ENCODE measurements at regions not wholly inside any gene's neighbourhood (a gene's known extent, or its start where the extent isn't known, plus 50 kb on each side); places are given as distances from the start of the nearest gene placed in this dataset.

- DNase-seq (ENCODE audit: low spot score) = no peak
These were observed 95.5 kb upstream of the SERP2 start for GRCh38 chr13:44278166-44278565.

GRCh38 chr13:44280456-44280855 lies 93.2 kb upstream of the SERP2 start:
- DNase-seq (ENCODE audit: low spot score) = no peak

GRCh38 chr13:44281252-44282000 lies 92.2 kb upstream of the SERP2 start:
- DNase-seq (ENCODE audit: low spot score) = no peak

- no peak for DNase-seq (ENCODE audit: low spot score)
These were observed 90.0 kb upstream of the SERP2 start for GRCh38 chr13:44283600-44283999.

- no peak for DNase-seq (ENCODE audit: low spot score)
These were observed 85.7 kb upstream of the SERP2 start for GRCh38 chr13:44287958-44288357.

GRCh38 chr13:44292545-44292944 lies 81.1 kb upstream of the SERP2 start:
- DNase-seq (ENCODE audit: low spot score) = no peak

- no peak for DNase-seq (ENCODE audit: low spot score)
These were observed 80.2 kb upstream of the SERP2 start for GRCh38 chr13:44293374-44293773.

- DNase-seq (ENCODE audit: low spot score) = no peak
These were observed 79.5 kb upstream of the SERP2 start for GRCh38 chr13:44293908-44294735.

GRCh38 chr13:44294876-44295275 lies 78.7 kb upstream of the SERP2 start:
- no peak for DNase-seq (ENCODE audit: low spot score)

GRCh38 chr13:44296856-44297255 lies 76.8 kb upstream of the SERP2 start:
- DNase-seq (ENCODE audit: low spot score) = peak; percentile 96

- no peak for DNase-seq (ENCODE audit: low spot score)
These were observed 75.3 kb upstream of the SERP2 start for GRCh38 chr13:44298314-44298713.

- no peak for DNase-seq (ENCODE audit: low spot score)
These were observed 74.3 kb upstream of the SERP2 start for GRCh38 chr13:44299152-44299943.

- peak; percentile 94 for DNase-seq (ENCODE audit: low spot score)
These were observed 72.6 kb upstream of the SERP2 start for GRCh38 chr13:44300895-44301638.

GRCh38 chr13:44301639-44302015 lies 72.0 kb upstream of the SERP2 start:
- no peak for DNase-seq (ENCODE audit: low spot score)

GRCh38 chr13:44302233-44302632 lies 71.4 kb upstream of the SERP2 start:
- no peak for DNase-seq (ENCODE audit: low spot score)

- DNase-seq (ENCODE audit: low spot score) = no peak
These were observed 70.6 kb upstream of the SERP2 start for GRCh38 chr13:44302940-44303575.

GRCh38 chr13:44303681-44304432 lies 69.8 kb upstream of the SERP2 start:
- no peak for DNase-seq (ENCODE audit: low spot score)

- DNase-seq (ENCODE audit: low spot score) = no peak
These were observed 69.2 kb upstream of the SERP2 start for GRCh38 chr13:44304433-44304725.

- no peak for DNase-seq (ENCODE audit: low spot score)
These were observed 68.3 kb upstream of the SERP2 start for GRCh38 chr13:44305286-44305685.

GRCh38 chr13:44305917-44306370 lies 67.7 kb upstream of the SERP2 start:
- DNase-seq (ENCODE audit: low spot score) = no peak

Measured in cerebellar cortex (tissue), 1 donor.